Smooth muscle cell (in vitro differentiated cells): ENCODE measurements at regions not wholly inside any gene's neighbourhood (a gene's known extent, or its start where the extent isn't known, plus 50 kb on each side); places are given as distances from the start of the nearest gene placed in this dataset.

Experiments used
- DNase-seq: peaks from one replicate; lab custom pipeline; 2025; ENCODE audit not compliant: unreplicated experiment; lab: John Stamatoyannopoulos, UW
- H2AFZ ChIP-seq: fragments of 200-600 bp; sonication (generic); 2 replicates; pipeline ENCODE4 v1.6.0; 2016; ENCODE audit warnings: antibody characterized with exemption, low read depth, mild to moderate bottlenecking
- H3F3A ChIP-seq: fragments of 200-600 bp; sonication (generic); 2 replicates; pipeline ENCODE4 v1.6.0; 2017; ENCODE audit warnings: antibody characterized with exemption, low read depth
- H3K27ac ChIP-seq: fragments of 200-600 bp; sonication (generic); 2 replicates; pipeline ENCODE4 v1.5.1; 2016; ENCODE audit warnings: low read depth, mild to moderate bottlenecking
- H3K27me3 ChIP-seq: fragments of 200-600 bp; sonication (generic); 2 replicates; pipeline ENCODE4 v1.6.1; 2016; ENCODE audit warnings: low read depth, mild to moderate bottlenecking
- H3K36me3 ChIP-seq: fragments of 200-600 bp; sonication (generic); 2 replicates; pipeline ENCODE4 v1.5.1; 2016; ENCODE audit warnings: low read depth
- H3K4me1 ChIP-seq: fragments of 200-600 bp; sonication (generic); 2 replicates; pipeline ENCODE4 v1.5.1; 2016; ENCODE audit warnings: low read depth
- H3K4me2 ChIP-seq: fragments of 200-600 bp; sonication (generic); 2 replicates; pipeline ENCODE4 v1.6.0; 2016; ENCODE audit warnings: mild to moderate bottlenecking
- H3K4me3 ChIP-seq: fragments of 200-600 bp; sonication (generic); 2 replicates; pipeline ENCODE4 v1.5.1; 2016; ENCODE audit warnings: mild to moderate bottlenecking
- H3K79me2 ChIP-seq: fragments of 200-600 bp; sonication (generic); 2 replicates; pipeline ENCODE4 v1.6.0; 2016; ENCODE audit warnings: low read depth, mild to moderate bottlenecking
- H3K9ac ChIP-seq: fragments of 200-600 bp; sonication (generic); 2 replicates; pipeline ENCODE4 v1.6.0; 2016; ENCODE audit warnings: low read depth
- H3K9me3 ChIP-seq: fragments of 200-600 bp; sonication (generic); replicated peaks from 2 replicates; pipeline ENCODE4 v1.5.1; 2016; ENCODE audit warnings: low read depth
- H4K20me1 ChIP-seq: fragments of 200-600 bp; sonication (generic); 2 replicates; pipeline ENCODE4 v1.6.0; 2016; ENCODE audit warnings: low read depth
- WGBS: methylation state at CpG from one replicate; pipeline ENCODE4 v1.1.7; 2016; ENCODE audit warnings: low lambda C conversion rate; 5-methylcytosine and 5-hydroxymethylcytosine counted together
- TF ChIP-seq, protein P1 (sequence below): fragments of 200-600 bp; sonication (generic); IDR thresholded peaks from 2 replicates; pipeline ENCODE4 v1.5.1; 2017; ENCODE audit warnings: borderline replicate concordance, mild to moderate bottlenecking, antibody characterized with exemption; ENCODE audit not compliant: insufficient read depth, poor library complexity, severe bottlenecking

DNA sequence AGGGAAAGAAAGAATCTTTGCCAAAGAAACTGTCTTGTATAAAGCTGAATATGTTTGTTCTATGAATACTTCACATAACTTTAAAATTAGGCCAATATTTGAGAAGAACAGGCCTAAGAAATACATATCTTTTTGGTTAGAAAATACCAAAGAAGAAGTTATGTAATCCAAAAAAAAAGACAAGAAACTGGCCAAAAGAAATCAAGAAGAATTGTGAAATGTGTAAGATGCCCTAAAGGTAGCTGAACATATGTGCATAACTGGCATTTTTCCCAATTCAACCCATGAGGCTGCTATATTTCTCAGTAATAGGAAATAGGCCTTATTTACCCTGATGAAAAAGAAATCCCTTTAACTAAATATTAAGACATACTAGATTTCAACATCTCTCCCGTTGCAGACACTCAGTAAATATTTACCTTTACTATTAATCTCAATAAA is 290.0 kb downstream of the CETN3 start:
- TF ChIP-seq, protein P1, sequence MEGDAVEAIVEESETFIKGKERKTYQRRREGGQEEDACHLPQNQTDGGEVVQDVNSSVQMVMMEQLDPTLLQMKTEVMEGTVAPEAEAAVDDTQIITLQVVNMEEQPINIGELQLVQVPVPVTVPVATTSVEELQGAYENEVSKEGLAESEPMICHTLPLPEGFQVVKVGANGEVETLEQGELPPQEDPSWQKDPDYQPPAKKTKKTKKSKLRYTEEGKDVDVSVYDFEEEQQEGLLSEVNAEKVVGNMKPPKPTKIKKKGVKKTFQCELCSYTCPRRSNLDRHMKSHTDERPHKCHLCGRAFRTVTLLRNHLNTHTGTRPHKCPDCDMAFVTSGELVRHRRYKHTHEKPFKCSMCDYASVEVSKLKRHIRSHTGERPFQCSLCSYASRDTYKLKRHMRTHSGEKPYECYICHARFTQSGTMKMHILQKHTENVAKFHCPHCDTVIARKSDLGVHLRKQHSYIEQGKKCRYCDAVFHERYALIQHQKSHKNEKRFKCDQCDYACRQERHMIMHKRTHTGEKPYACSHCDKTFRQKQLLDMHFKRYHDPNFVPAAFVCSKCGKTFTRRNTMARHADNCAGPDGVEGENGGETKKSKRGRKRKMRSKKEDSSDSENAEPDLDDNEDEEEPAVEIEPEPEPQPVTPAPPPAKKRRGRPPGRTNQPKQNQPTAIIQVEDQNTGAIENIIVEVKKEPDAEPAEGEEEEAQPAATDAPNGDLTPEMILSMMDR, result no peak
- H3K27me3 ChIP-seq, result no peaks in the 10 kb centered on the region
- DNase-seq, result no peak
- no peaks in the 10 kb centered on the region for H3F3A ChIP-seq
- H3K4me3 ChIP-seq, result no peak overlapping the region
- no peak overlapping the region for H3K27ac ChIP-seq
- H3K79me2 ChIP-seq, result no peaks in the 10 kb centered on the region
- H3K36me3 ChIP-seq, result no peaks in the 10 kb centered on the region
- H3K9ac ChIP-seq, result no peak overlapping the region
- WGBS, result 83% methylated on average over 1 of the region's 1 CpG
- no peak overlapping the region for H2AFZ ChIP-seq
- H3K4me2 ChIP-seq, result no peak overlapping the region
- no peaks in the 10 kb centered on the region for H3K4me1 ChIP-seq
- no peaks in the 10 kb centered on the region for H3K9me3 ChIP-seq
- no peaks in the 10 kb centered on the region for H4K20me1 ChIP-seq

DNA sequence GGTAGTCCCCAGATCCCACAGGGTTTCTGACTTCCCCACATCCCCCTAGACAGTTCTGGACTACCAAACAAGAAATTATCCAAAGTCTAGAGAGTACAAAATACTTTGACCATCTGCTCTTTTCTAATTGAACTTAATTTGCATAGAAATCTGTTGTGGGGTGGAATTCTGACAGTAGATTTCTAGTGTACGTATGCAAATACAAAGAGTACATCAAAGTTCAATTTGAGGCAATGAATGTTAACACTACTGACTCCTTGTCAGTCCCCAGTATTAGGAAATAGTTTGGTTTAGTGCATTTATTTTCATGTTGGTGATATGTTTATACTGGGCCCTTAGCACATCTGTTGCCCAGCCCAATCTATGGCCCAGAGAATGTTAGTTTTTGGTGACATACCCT is 292.6 kb downstream of the CETN3 start:
- Histone ChIP-seq H3K27ac (no peak overlapping the region), H3K4me3 (no peak overlapping the region), H3K4me1 (no peaks in the 10 kb centered on the region), H2AFZ (no peak overlapping the region), H3K9ac (no peak overlapping the region), H3F3A (no peaks in the 10 kb centered on the region), H3K79me2 (no peaks in the 10 kb centered on the region), H3K9me3 (no peaks in the 10 kb centered on the region), H4K20me1 (no peaks in the 10 kb centered on the region), H3K36me3 (no peaks in the 10 kb centered on the region), H3K4me2 (no peak overlapping the region), H3K27me3 (no peaks in the 10 kb centered on the region)
- DNase-seq, result no peak
- WGBS, result 95% methylated on average over 1 of the region's 1 CpG
- TF ChIP-seq, protein P1, result no peak

DNA sequence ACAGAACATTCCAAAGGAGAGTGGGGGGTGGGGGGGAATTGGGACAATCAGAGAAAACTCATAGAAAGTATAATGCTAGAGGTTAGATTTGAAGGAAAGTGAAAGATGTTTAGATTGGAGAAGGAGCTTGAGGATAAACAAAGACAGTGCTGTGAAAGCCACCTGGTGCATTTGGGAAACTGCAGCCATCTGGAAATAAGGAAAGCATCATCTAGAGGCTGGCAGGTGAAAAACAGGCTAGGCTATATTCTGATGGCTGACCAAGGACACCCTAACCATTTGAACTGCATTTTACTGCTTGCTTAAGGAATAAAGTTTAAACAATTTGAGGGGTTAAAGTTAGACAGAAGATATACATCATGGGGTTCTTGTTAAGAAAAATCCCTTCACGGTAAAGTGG is 296.4 kb downstream of the CETN3 start:
- Histone ChIP-seq H4K20me1 (no peaks in the 10 kb centered on the region), H3K36me3 (no peaks in the 10 kb centered on the region), H3K9ac (no peak overlapping the region), H3K4me1 (no peaks in the 10 kb centered on the region), H2AFZ (no peak overlapping the region), H3K9me3 (no peaks in the 10 kb centered on the region), H3F3A (no peaks in the 10 kb centered on the region), H3K4me3 (no peak overlapping the region), H3K27ac (no peak overlapping the region), H3K4me2 (no peak overlapping the region), H3K79me2 (no peaks in the 10 kb centered on the region), H3K27me3 (no peaks in the 10 kb centered on the region)
- DNase-seq, result no peak
- 44% methylated on average over 1 of the region's 1 CpG for WGBS
- TF ChIP-seq, protein P1, result no peak

DNA sequence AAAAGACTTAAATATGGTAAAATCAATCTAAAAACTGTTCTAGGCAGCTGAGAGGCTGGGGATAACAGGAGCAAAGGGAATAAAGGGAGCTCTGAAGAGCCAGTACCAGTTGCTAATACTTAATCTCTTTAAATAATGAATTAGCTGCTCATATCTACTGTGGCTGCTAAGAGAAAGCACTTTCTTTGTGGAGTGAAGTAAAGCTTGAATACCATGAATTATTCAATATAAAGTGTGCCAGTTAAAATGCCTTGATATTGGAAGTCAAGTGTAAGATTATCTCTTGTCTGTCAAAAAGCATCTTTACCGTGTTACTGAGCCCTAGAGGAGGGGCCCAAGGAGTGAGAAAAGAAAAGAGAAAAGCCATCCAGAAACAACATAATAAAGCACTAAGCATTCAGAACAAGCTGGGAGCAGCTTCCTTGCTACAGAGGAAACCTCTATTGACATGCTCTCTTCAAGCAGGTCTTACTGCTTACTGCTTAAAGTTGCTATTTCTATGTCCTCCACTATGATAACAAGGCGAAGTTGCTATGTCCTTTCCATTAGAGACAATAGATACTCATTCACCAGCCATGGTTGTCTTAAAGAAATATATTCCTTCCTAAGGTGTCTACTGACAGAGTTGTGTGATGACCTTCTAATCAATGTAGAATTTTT is 297.4 kb downstream of the CETN3 start:
- H3K27me3 ChIP-seq, result no peaks in the 10 kb centered on the region
- H3K4me2 ChIP-seq, result no peak overlapping the region
- H3K79me2 ChIP-seq, result no peaks in the 10 kb centered on the region
- no peaks in the 10 kb centered on the region for H4K20me1 ChIP-seq
- H3K27ac ChIP-seq, result no peak overlapping the region
- whole genome bisulfite sequencing, result 82% methylated on average over 2 of the region's 2 CpGs
- no peak for DNase-seq
- H3F3A ChIP-seq, result no peaks in the 10 kb centered on the region
- H3K4me3 ChIP-seq, result no peak overlapping the region
- TF ChIP-seq, protein P1, result no peak
- no peak overlapping the region for H2AFZ ChIP-seq
- no peak overlapping the region for H3K9ac ChIP-seq
- H3K4me1 ChIP-seq, result no peaks in the 10 kb centered on the region
- H3K36me3 ChIP-seq, result no peaks in the 10 kb centered on the region
- H3K9me3 ChIP-seq, result no peaks in the 10 kb centered on the region
